HepG2 (cell line): ENCODE measurements at regions not wholly inside any gene's neighbourhood (a gene's known extent, or its start where the extent isn't known, plus 50 kb on each side); places are given as distances from the start of the nearest gene placed in this dataset.
A peak's percentile ranks its signal among the peaks of the same experiment; 100 is the strongest.

Source experiments
- AFF4 ChIP-seq: sonication (generic); formaldehyde crosslinking; IDR thresholded peaks from 2 replicates; pipeline ENCODE4 v1.4.0; 2020; ENCODE audit warnings: missing genetic modification reagents
- DBP ChIP-seq: sonication (generic); formaldehyde crosslinking; IDR thresholded peaks from 2 replicates; pipeline ENCODE4 v1.4.0; 2020; ENCODE audit warnings: missing genetic modification reagents; ENCODE audit errors: not compliant biosample characterization
- E2F5 ChIP-seq: sonication (generic); formaldehyde crosslinking; conservative IDR thresholded peaks from 2 replicates; pipeline ENCODE4 v1.4.0; 2020; ENCODE audit warnings: missing genetic modification reagents
- EEA1 ChIP-seq: sonication (generic); formaldehyde crosslinking; IDR thresholded peaks from 2 replicates; pipeline ENCODE4 v1.5.1; 2020; ENCODE audit warnings: mild to moderate bottlenecking, missing genetic modification reagents, borderline replicate concordance
- HMG20A ChIP-seq: IDR thresholded peaks from 2 replicates; pipeline ENCODE4 v1.6.1; 2016; ENCODE audit warnings: borderline replicate concordance
- JDP2 ChIP-seq: sonication (generic); formaldehyde crosslinking; IDR thresholded peaks from 2 replicates; pipeline ENCODE4 v1.8.1; 2022; ENCODE audit warnings: missing genetic modification reagents, borderline replicate concordance
- KDM5B ChIP-seq: sonication (generic); formaldehyde crosslinking; IDR thresholded peaks from 2 replicates; pipeline ENCODE4 v1.4.0; 2020; ENCODE audit warnings: missing genetic modification reagents, mild to moderate bottlenecking, borderline replicate concordance
- MLX ChIP-seq: IDR thresholded peaks from 2 replicates; pipeline ENCODE4 v1.6.1; 2016
- MXD4 ChIP-seq: IDR thresholded peaks from 2 replicates; pipeline ENCODE4 v1.6.1; 2016; ENCODE audit warnings: mild to moderate bottlenecking, missing biosample characterization, missing genetic modification reagents
- PHF8 ChIP-seq: sonication (generic); formaldehyde crosslinking; IDR thresholded peaks from 2 replicates; pipeline ENCODE4 v1.5.0; 2020; ENCODE audit warnings: missing genetic modification reagents
- SMARCC2 ChIP-seq: fragments of 450-650 bp; IDR thresholded peaks from 2 replicates; pipeline ENCODE4 v1.6.1; 2017; ENCODE audit warnings: antibody characterized with exemption, mild to moderate bottlenecking
- SMARCE1 ChIP-seq: fragments of 450-650 bp; IDR thresholded peaks from 2 replicates; pipeline ENCODE4 v1.6.1; 2017; ENCODE audit warnings: borderline replicate concordance
- SOX6 ChIP-seq, 2 experiments: fragments of 450-650 bp in 1 of 2; sonication (generic) in 1 of 2; formaldehyde crosslinking in 1 of 2; IDR thresholded peaks; 2 replicates each; pipeline versions ENCODE4 v1.4.0 to v1.6.1; 2017 to 2020; ENCODE audit warnings: antibody characterized with exemption in 1 of 2, mild to moderate bottlenecking in 1 of 2, missing genetic modification reagents in 1 of 2
- SRSF4 ChIP-seq: fragments of 200-400 bp; formaldehyde crosslinking; IDR thresholded peaks from one replicate; pipeline ENCODE4 v1.6.1; 2018; ENCODE audit warnings: mild to moderate bottlenecking, low read depth, low read length, moderate library complexity; ENCODE audit not compliant: poor library complexity, severe bottlenecking
- ZNF280D ChIP-seq: sonication (generic); formaldehyde crosslinking; IDR thresholded peaks from 2 replicates; pipeline ENCODE4 v1.5.1; 2020; ENCODE audit warnings: mild to moderate bottlenecking, missing genetic modification reagents
- ZNF34 ChIP-seq: sonication (generic); formaldehyde crosslinking; IDR thresholded peaks from 2 replicates; pipeline ENCODE4 v1.4.0; 2020; ENCODE audit warnings: mild to moderate bottlenecking, missing genetic modification reagents, borderline replicate concordance
- ZNF44 ChIP-seq: sonication (generic); formaldehyde crosslinking; IDR thresholded peaks from 2 replicates; pipeline ENCODE4 v1.5.1; 2020; ENCODE audit warnings: mild to moderate bottlenecking, missing genetic modification reagents
- ZNF75D ChIP-seq: sonication (generic); formaldehyde crosslinking; IDR thresholded peaks from 2 replicates; pipeline ENCODE4 v1.8.1; 2023; ENCODE audit warnings: missing genetic modification reagents, mild to moderate bottlenecking, borderline replicate concordance
- ZNF775 ChIP-seq: sonication (generic); formaldehyde crosslinking; IDR thresholded peaks from 2 replicates; pipeline ENCODE4 v1.4.0; 2020; ENCODE audit warnings: missing genetic modification reagents, mild to moderate bottlenecking, moderate library complexity, borderline replicate concordance

GRCh38 chr2:8125741-8126711 lies 555.8 kb upstream of the ID2 start (continued):
- TF ChIP-seq ZNF44 (no peak), JDP2 (CRISPR knock-in tag) (no peak; the same call in 1 of the 2 replicates), SMARCE1 (no peak), MLX (CRISPR knock-in tag) (peak; percentile 92), SMARCC2 (no peak), SRSF4 (no peak), SOX6 (IDR thresholded peaks at IDR 0.05) (no peak), SOX6 (CRISPR knock-in tag; IDR thresholded peaks at IDR 0.05) (peak; percentile 100), E2F5 (CRISPR knock-in tag) (no peak), ZNF280D (CRISPR knock-in tag) (peak; percentile 98), MXD4 (CRISPR knock-in tag) (peak; percentile 63; the same call in 1 of the 2 replicates), AFF4 (CRISPR knock-in tag) (no peak), EEA1 (no peak), ZNF775 (no peak), KDM5B (CRISPR knock-in tag) (peak; percentile 82; the same call in 1 of the 2 replicates), DBP (no peak), ZNF75D (CRISPR knock-in tag) (no peak), HMG20A (CRISPR knock-in tag) (peak; percentile 99), ZNF34 (CRISPR knock-in tag) (no peak; the same call in 1 of the 2 replicates), PHF8 (CRISPR knock-in tag) (peak; percentile 44)
